BLaER1 treated with 17β-estradiol and CSF1 and Interleukin-3, amounts not matched to agents 10 nM and 100 nM (cell line): ENCODE measurements at regions not wholly inside any gene's neighbourhood (a gene's known extent, or its start where the extent isn't known, plus 50 kb on each side); places are given as distances from the start of the nearest gene placed in this dataset.

Experiments
- H3K27ac ChIP-seq, 11 experiments: shearing (Covaris generic); formaldehyde crosslinking; 2 replicates each; pipeline ENCODE4 v1.8.1; 2022
- H3K27me3 ChIP-seq, 11 experiments: shearing (Covaris generic); formaldehyde crosslinking; 2 replicates each; pipeline ENCODE4 v1.8.1; 2022
- H3K36me3 ChIP-seq, 11 experiments: shearing (Covaris generic); formaldehyde crosslinking; 2 replicates each; pipeline ENCODE4 v1.8.1; 2022
- H3K4me1 ChIP-seq, 10 experiments: shearing (Covaris generic); formaldehyde crosslinking; 2 replicates each; pipeline ENCODE4 v1.8.1; 2022
- H3K4me2 ChIP-seq, 11 experiments: shearing (Covaris generic); formaldehyde crosslinking; 2 replicates each; pipeline ENCODE4 v1.8.1; 2022
- H3K4me3 ChIP-seq, 10 experiments: shearing (Covaris generic); formaldehyde crosslinking; 2 replicates each; pipeline ENCODE4 v1.8.1; 2022
- H3K9ac ChIP-seq, 11 experiments: shearing (Covaris generic); formaldehyde crosslinking; 2 replicates each; pipeline ENCODE4 v1.8.1; 2022
- H3K9me3 ChIP-seq, 11 experiments: shearing (Covaris generic); formaldehyde crosslinking; replicated peaks in 1 of 11; 2 replicates each; pipeline ENCODE4 v1.8.1; 2022
- H4K20me1 ChIP-seq, 11 experiments: shearing (Covaris generic); formaldehyde crosslinking; 2 replicates each; pipeline ENCODE4 v1.8.1; 2022
- Cebpa-rat ChIP-seq, 11 experiments: shearing (Covaris generic); IDR thresholded peaks; 2 replicates each; pipeline ENCODE4 v1.8.1; 2022

- no peak for TF ChIP-seq Cebpa-rat (IDR thresholded peaks at IDR 0.05)
- H3K9me3 ChIP-seq: peaks cover 0 to 6% (median 0%) of the 10 kb centered on the region in 11 experiments; a peak in 1 of 22 replicates
- no peak overlapping the region for H3K4me2 ChIP-seq
- H3K4me3 ChIP-seq: no peak overlapping the region
- H3K27ac ChIP-seq: no peak overlapping the region
- H3K27me3 ChIP-seq: no peaks in the 10 kb centered on the region
- H3K4me1 ChIP-seq: peaks cover 0 to 22% (median 4%) of the 10 kb centered on the region in 10 experiments; a peak in 6 of 20 replicates
- no peaks in the 10 kb centered on the region for H4K20me1 ChIP-seq
- H3K36me3 ChIP-seq: no peaks in the 10 kb centered on the region
- H3K9ac ChIP-seq: no peak overlapping the region
These were observed 136.9 kb upstream of the ADAMTS5 start for GRCh38 chr21:27103768-27104167.

DNA sequence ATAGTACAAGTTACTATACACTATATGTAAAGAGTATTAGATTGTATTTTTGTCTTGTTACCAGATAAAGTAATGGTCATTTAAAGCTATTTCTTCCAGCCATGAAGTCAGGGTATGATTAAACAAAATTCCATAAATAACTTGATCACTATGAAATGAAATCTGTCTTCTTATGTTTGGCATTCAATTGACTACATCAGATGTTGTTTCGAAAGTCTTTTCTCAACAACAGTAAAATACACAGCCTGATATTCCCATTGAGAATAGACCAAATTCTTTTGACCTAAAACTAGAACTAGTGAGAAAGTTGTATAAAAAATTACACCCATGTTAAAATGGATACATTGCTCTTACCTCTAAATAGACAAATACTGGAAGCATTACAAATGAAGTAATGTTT lies 134.6 kb upstream of the ADAMTS5 start:
- no peaks in the 10 kb centered on the region for H3K27me3 ChIP-seq
- H3K4me2 ChIP-seq: no peak overlapping the region
- H3K27ac ChIP-seq: no peak overlapping the region
- H3K9ac ChIP-seq: no peak overlapping the region
- no peaks in the 10 kb centered on the region for H4K20me1 ChIP-seq
- H3K36me3 ChIP-seq: no peaks in the 10 kb centered on the region
- TF ChIP-seq Cebpa-rat (IDR thresholded peaks at IDR 0.05): no peak
- H3K4me3 ChIP-seq: no peak overlapping the region
- peaks cover 0 to 2% (median 0%) of the 10 kb centered on the region in 10 experiments; a peak in 4 of 20 replicates for H3K4me1 ChIP-seq
- H3K9me3 ChIP-seq: peaks cover 0 to 6% (median 0%) of the 10 kb centered on the region in 11 experiments; a peak in 1 of 22 replicates

DNA sequence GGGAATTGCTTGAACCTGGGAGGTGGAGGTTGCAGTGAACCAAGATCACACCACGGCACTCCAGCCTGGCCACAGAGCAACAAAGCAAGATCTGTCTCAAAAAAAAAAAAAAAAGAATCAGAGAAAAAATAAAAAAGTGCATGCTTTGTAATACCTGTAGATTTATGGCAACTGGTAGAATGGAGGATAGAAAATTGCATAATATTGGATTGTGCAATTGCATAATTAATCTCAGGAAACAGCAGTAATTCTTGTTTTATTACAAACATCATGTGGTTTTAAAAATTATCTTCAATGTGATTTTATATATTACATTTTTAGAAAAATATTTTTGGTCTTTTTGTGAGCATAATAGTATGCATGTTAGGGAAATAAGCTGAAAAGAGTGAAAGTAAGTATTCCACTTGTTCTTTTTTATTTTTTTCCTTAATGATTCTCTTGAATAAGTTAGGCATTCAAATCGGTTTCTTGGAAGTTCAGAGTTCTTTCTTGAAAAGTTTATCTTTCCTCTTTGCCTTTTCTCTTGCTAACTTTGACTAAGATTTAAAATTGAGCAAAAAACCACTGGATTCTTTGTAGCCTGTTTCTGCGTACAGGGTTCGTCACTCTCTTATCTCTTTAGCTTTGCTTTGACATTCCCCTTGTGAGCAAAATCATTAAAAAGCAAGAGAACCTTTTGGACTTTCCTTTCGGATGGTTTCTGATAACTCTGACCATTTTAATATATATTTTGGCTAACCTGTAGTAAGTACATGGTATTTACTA lies 127.5 kb upstream of the ADAMTS5 start:
- no peaks in the 10 kb centered on the region for H3K27me3 ChIP-seq
- H3K4me2 ChIP-seq: no peak overlapping the region
- no peak overlapping the region for H3K4me3 ChIP-seq
- no peaks in the 10 kb centered on the region for H3K4me1 ChIP-seq
- H3K9me3 ChIP-seq: peaks cover 0 to 3% (median 0%) of the 10 kb centered on the region in 11 experiments; a peak in 1 of 22 replicates
- H3K9ac ChIP-seq: no peak overlapping the region
- no peak for TF ChIP-seq Cebpa-rat (IDR thresholded peaks at IDR 0.05)
- H3K36me3 ChIP-seq: no peaks in the 10 kb centered on the region
- H4K20me1 ChIP-seq: no peaks in the 10 kb centered on the region
- H3K27ac ChIP-seq: no peak overlapping the region

- H3K4me3 ChIP-seq: no peak overlapping the region
- no peaks in the 10 kb centered on the region for H3K9me3 ChIP-seq
- TF ChIP-seq Cebpa-rat (IDR thresholded peaks at IDR 0.05): no peak
These were observed 119.7 kb upstream of the ADAMTS5 start for GRCh38 chr21:27086630-27087029.

DNA sequence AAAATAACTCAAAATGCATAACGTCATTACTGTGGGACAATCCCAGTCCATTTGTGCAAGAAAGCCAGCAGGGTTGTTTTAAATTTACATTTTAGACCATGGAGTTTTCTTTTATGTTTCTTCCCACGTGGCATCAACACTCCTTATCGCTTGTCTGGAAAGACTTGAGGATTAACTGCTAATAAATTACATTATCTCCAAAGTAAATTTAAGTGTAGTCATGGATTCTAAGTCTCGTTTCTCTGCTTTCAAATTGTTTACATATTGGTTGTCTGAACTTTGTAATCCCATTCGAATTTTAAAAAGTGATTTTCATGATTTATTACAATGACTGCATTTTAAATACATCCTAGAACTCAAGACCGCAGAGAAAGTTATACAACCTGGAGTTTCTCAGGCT lies 119.3 kb upstream of the ADAMTS5 start:
- Histone ChIP-seq H3K4me3 (no peak overlapping the region), H3K27me3 (no peaks in the 10 kb centered on the region), H3K27ac (no peak overlapping the region), H4K20me1 (no peaks in the 10 kb centered on the region), H3K4me2 (no peak overlapping the region), H3K9ac (no peak overlapping the region), H3K36me3 (no peaks in the 10 kb centered on the region), H3K9me3 (no peaks in the 10 kb centered on the region), H3K4me1 (no peaks in the 10 kb centered on the region)
- TF ChIP-seq Cebpa-rat (IDR thresholded peaks at IDR 0.05): no peak

More at GRCh38 chr21:27086630-27087029, 119.7 kb upstream of the ADAMTS5 start:
- no peaks in the 10 kb centered on the region for H4K20me1 ChIP-seq
- H3K27ac ChIP-seq: no peak overlapping the region
- H3K4me1 ChIP-seq: no peaks in the 10 kb centered on the region
- H3K27me3 ChIP-seq: no peaks in the 10 kb centered on the region
- H3K36me3 ChIP-seq: no peaks in the 10 kb centered on the region
- H3K4me2 ChIP-seq: no peak overlapping the region
- H3K9ac ChIP-seq: no peak overlapping the region

GRCh38 chr21:27085387-27085786 lies 118.5 kb upstream of the ADAMTS5 start:
- no peaks in the 10 kb centered on the region for H3K27me3 ChIP-seq
- H3K9me3 ChIP-seq: no peaks in the 10 kb centered on the region
- H3K27ac ChIP-seq: no peak overlapping the region
- H3K4me3 ChIP-seq: no peak overlapping the region
- H3K36me3 ChIP-seq: no peaks in the 10 kb centered on the region
- no peak overlapping the region for H3K4me2 ChIP-seq
- no peak for TF ChIP-seq Cebpa-rat (IDR thresholded peaks at IDR 0.05)
- H3K9ac ChIP-seq: no peak overlapping the region
- H4K20me1 ChIP-seq: no peaks in the 10 kb centered on the region
- H3K4me1 ChIP-seq: no peaks in the 10 kb centered on the region

DNA sequence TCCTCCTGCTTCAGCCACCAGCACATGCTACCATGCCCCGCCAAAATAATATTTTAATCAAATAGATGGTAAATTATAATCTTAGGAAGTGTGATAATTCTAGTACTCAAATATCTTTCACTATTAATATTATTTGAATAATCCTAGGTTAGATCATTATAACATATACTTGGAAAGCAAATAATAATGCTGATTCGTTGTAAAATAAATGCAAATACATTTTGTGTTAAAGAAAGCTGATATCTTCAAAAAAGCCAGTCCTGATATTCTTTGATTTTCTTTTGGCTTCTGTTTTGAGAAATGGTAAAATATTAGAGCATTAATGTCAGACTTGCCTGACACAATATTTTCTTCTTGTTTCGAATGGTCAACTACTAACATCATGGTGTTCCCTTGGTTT lies 116.3 kb upstream of the ADAMTS5 start:
- no peaks in the 10 kb centered on the region for H3K36me3 ChIP-seq
- H4K20me1 ChIP-seq: no peaks in the 10 kb centered on the region
- no peak overlapping the region for H3K27ac ChIP-seq

GRCh38 chr21:27082431-27083010 lies 115.6 kb upstream of the ADAMTS5 start:
- H3K4me1 ChIP-seq: no peaks in the 10 kb centered on the region
- H3K9me3 ChIP-seq: no peaks in the 10 kb centered on the region
- no peaks in the 10 kb centered on the region for H4K20me1 ChIP-seq
- H3K4me2 ChIP-seq: no peak overlapping the region
- H3K27ac ChIP-seq: no peak overlapping the region
- H3K9ac ChIP-seq: no peak overlapping the region
- TF ChIP-seq Cebpa-rat (IDR thresholded peaks at IDR 0.05): no peak
- no peaks in the 10 kb centered on the region for H3K27me3 ChIP-seq
- H3K4me3 ChIP-seq: no peak overlapping the region
- no peaks in the 10 kb centered on the region for H3K36me3 ChIP-seq

More for the DNA sequence above, 116.3 kb upstream of the ADAMTS5 start:
- Histone ChIP-seq H3K9me3 (no peaks in the 10 kb centered on the region), H3K27me3 (no peaks in the 10 kb centered on the region), H3K4me1 (no peaks in the 10 kb centered on the region), H3K9ac (no peak overlapping the region), H3K4me2 (no peak overlapping the region), H3K4me3 (no peak overlapping the region)
- no peak for TF ChIP-seq Cebpa-rat (IDR thresholded peaks at IDR 0.05)

DNA sequence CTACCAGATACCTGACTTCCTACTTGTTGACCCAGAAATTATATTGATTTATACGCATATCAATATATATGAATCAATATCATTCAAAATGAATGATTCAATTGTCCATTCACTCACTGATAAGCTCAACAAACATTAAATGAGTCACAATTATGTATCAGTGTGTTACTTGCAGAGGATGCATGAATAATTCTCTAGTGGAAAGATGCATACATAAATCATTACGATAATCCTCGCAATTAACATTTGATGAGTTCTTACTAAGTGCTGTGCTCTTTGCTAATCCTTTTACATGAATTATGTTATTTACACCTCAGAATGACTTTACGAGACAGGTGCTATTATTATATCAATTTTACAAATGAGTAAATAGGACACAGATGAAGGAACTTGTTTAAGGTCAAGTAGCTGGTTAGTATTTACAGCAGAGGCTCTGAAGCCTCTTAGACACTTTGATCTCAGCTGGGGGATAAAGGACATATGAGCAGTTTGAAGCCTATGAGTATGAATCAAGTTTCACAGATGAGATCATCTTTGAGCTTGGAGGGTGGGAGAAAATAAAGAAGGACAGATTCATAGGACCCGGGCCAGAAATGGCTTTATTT lies 112.8 kb upstream of the ADAMTS5 start:
- Histone ChIP-seq H3K9ac (no peak overlapping the region), H4K20me1 (no peaks in the 10 kb centered on the region), H3K4me1 (no peaks in the 10 kb centered on the region), H3K36me3 (no peaks in the 10 kb centered on the region), H3K4me2 (no peak overlapping the region), H3K9me3 (no peaks in the 10 kb centered on the region), H3K27me3 (no peaks in the 10 kb centered on the region), H3K27ac (no peak overlapping the region), H3K4me3 (no peak overlapping the region)
- no peak for TF ChIP-seq Cebpa-rat (IDR thresholded peaks at IDR 0.05)
